Caco-2 (cell line): ENCODE measurements at regions not wholly inside any gene's neighbourhood (a gene's known extent, or its start where the extent isn't known, plus 50 kb on each side); places are given as distances from the start of the nearest gene placed in this dataset.

Experiments
- BruUV-seq: library from RNA; stranded (reverse); fragments of 400-500 nt; replicated peaks from 2 replicates; lab custom pipeline; 2021; lab: Mats Ljungman, UMichigan
- CTCF ChIA-PET: fragments of 300-600 bp; sonication (Branson Sonifier 250); formaldehyde crosslinking; loops from one replicate; lab custom pipeline; 2022; ENCODE audit warnings: antibody characterized with exemption; lab: Charles Lee
- POLR2A ChIA-PET: fragments of 300-600 bp; sonication (Branson Sonifier 250); formaldehyde crosslinking; loops from one replicate; lab custom pipeline; 2022; ENCODE audit warnings: antibody characterized with exemption; lab: Charles Lee
- DNase-seq, 2 experiments: peaks; one replicate each; pipeline versions ENCODE4 v3.0.0 to v3.0.0-alpha.2; 2020 to 2022
- H3K27me3 ChIP-seq: replicated peaks from 2 replicates; pipeline ENCODE4 v1.6.0; 2011; ENCODE audit warnings: low read length; ENCODE audit not compliant: control insufficient read depth, insufficient read depth
- H3K36me3 ChIP-seq: 2 replicates; pipeline ENCODE4 v1.5.1; 2011; ENCODE audit warnings: low read length; ENCODE audit not compliant: control insufficient read depth, insufficient read depth
- H3K4me1 ChIP-seq: fragments of 250-450 bp; sonication (Bioruptor Pico); 2 replicates; pipeline ENCODE4 v1.5.1; 2020; ENCODE audit warnings: mild to moderate bottlenecking
- H3K4me3 ChIP-seq: 2 replicates; pipeline ENCODE4 v1.5.1; 2011; ENCODE audit warnings: low read depth, mild to moderate bottlenecking, control low read depth, low read length
- H3K9me3 ChIP-seq: fragments of 250-450 bp; sonication (Bioruptor Pico); 2 replicates; pipeline ENCODE4 v1.5.1; 2020; ENCODE audit warnings: mild to moderate bottlenecking, moderate library complexity
- H3K27ac Mint-ChIP-seq: one replicate; pipeline ENCODE4 v1.8.0; 2022; ENCODE audit warnings: mixed read lengths; ENCODE audit not compliant: unreplicated experiment
- H3K27me3 Mint-ChIP-seq: one replicate; pipeline ENCODE4 v1.8.0; 2022; ENCODE audit warnings: mixed read lengths; ENCODE audit not compliant: insufficient read depth, unreplicated experiment
- H3K36me3 Mint-ChIP-seq: one replicate; pipeline ENCODE4 v1.8.0; 2022; ENCODE audit warnings: mild to moderate bottlenecking, mixed read lengths; ENCODE audit not compliant: insufficient read depth, unreplicated experiment
- H3K4me1 Mint-ChIP-seq: one replicate; pipeline ENCODE4 v1.8.0; 2022; ENCODE audit warnings: low read depth, mixed read lengths; ENCODE audit not compliant: unreplicated experiment
- H3K4me3 Mint-ChIP-seq: one replicate; pipeline ENCODE4 v1.8.0; 2022; ENCODE audit warnings: mild to moderate bottlenecking, moderate library complexity, mixed read lengths; ENCODE audit not compliant: unreplicated experiment
- H3K9me3 Mint-ChIP-seq: one replicate; pipeline ENCODE4 v1.8.0; 2022; ENCODE audit warnings: mixed read lengths; ENCODE audit not compliant: unreplicated experiment
- CTCF ChIP-seq, 2 experiments: fragments of 200-600 bp in 1 of 2; IDR thresholded peaks; 1 replicate in 1 of 2; 2 replicates in 1 of 2; pipeline versions ENCODE4 v1.5.1 to v1.8.0; 2011 to 2022; ENCODE audit warnings: antibody characterized with exemption in 1 of 2, control low read depth in 1 of 2, inconsistent platforms in 1 of 2, low read depth in 1 of 2, low read length in 1 of 2, mild to moderate bottlenecking in 1 of 2, moderate library complexity in 1 of 2; ENCODE audit not compliant: insufficient read depth in 1 of 2, severe bottlenecking in 1 of 2, unreplicated experiment in 1 of 2
- intact Hi-C: fragments of 100-400 bp; cut with micrococcal nuclease; formaldehyde crosslinking; loops from one replicate; pipeline ENCODE4 v1.10.0; 2022; ENCODE audit not compliant: unreplicated experiment

DNA sequence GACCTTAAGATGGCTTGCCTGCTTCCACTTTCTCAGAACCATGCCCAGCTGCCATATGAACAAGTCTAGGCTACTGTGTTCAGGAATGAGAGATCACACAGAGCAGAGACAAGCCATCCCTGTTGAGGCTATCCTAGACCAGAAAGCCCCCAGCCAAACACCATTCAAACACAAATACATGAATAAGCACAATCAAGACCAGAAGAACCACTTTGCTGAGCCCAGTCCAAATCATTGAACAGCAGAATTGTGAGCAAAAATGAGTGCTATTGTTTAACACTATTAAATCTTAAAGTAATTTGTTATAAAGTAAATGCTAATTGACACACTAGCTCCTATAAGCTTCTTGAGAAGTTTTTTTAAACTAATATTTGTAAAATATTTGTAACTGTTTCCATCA is 79.0 kb upstream of the LYZL1 start:
- Mint-ChIP-seq H3K4me3 (no peak overlapping the region), H3K9me3 (peaks cover 37% of the 10 kb centered on the region), H3K27ac (no peak overlapping the region), H3K4me1 (no peaks in the 10 kb centered on the region), H3K27me3 (no peaks in the 10 kb centered on the region), H3K36me3 (no peaks in the 10 kb centered on the region)
- intact Hi-C loops: no loop called here
- TF ChIP-seq CTCF (IDR thresholded peaks at IDR 0.05; ENCODE audit: insufficient read depth in 1 of 2, low read depth in 1 of 2, low read length in 1 of 2, severe bottlenecking in 1 of 2, unreplicated experiment in 1 of 2): no peak
- Histone ChIP-seq H3K9me3 (no peaks in the 10 kb centered on the region), H3K27me3 (no peaks in the 10 kb centered on the region), H3K36me3 (no peaks in the 10 kb centered on the region), H3K4me1 (no peaks in the 10 kb centered on the region), H3K4me3 (no peak overlapping the region)
- POLR2A ChIA-PET: no interaction called here
- no peak for DNase-seq
- no TSS peak for BruUV-seq
- CTCF ChIA-PET: no interaction called here

- Histone ChIP-seq H3K27me3 (no peaks in the 10 kb centered on the region), H3K9me3 (no peaks in the 10 kb centered on the region), H3K36me3 (no peaks in the 10 kb centered on the region), H3K4me1 (no peaks in the 10 kb centered on the region), H3K4me3 (no peak overlapping the region)
- TF ChIP-seq CTCF (IDR thresholded peaks at IDR 0.05; ENCODE audit: insufficient read depth in 1 of 2, low read depth in 1 of 2, low read length in 1 of 2, severe bottlenecking in 1 of 2, unreplicated experiment in 1 of 2): no peak
- Mint-ChIP-seq H3K36me3 (no peaks in the 10 kb centered on the region), H3K4me3 (no peak overlapping the region), H3K27ac (no peak overlapping the region), H3K9me3 (peaks cover 37% of the 10 kb centered on the region), H3K4me1 (no peaks in the 10 kb centered on the region), H3K27me3 (no peaks in the 10 kb centered on the region)
- no peak for DNase-seq
- BruUV-seq: no TSS peak
- intact Hi-C loops: no loop called here
- CTCF ChIA-PET: no interaction called here
- POLR2A ChIA-PET: no interaction called here
Measured at GRCh38 chr10:29210266-29210868, 78.5 kb upstream of the LYZL1 start.

- no peaks in the 10 kb centered on the region for H3K4me1 Mint-ChIP-seq
- no peaks in the 10 kb centered on the region for H3K4me1 ChIP-seq
- no TSS peak for BruUV-seq
- intact Hi-C loops: no loop called here
- CTCF ChIA-PET: no interaction called here
- H3K4me3 Mint-ChIP-seq: no peak overlapping the region
- H3K27me3 ChIP-seq: no peaks in the 10 kb centered on the region
- H3K27me3 Mint-ChIP-seq: no peaks in the 10 kb centered on the region
- H3K9me3 ChIP-seq: no peaks in the 10 kb centered on the region
- H3K4me3 ChIP-seq: no peak overlapping the region
- POLR2A ChIA-PET: no interaction called here
- peaks cover 37% of the 10 kb centered on the region for H3K9me3 Mint-ChIP-seq
- no peak for DNase-seq
- no peak overlapping the region for H3K27ac Mint-ChIP-seq
- TF ChIP-seq CTCF (IDR thresholded peaks at IDR 0.05; ENCODE audit: insufficient read depth in 1 of 2, low read depth in 1 of 2, low read length in 1 of 2, severe bottlenecking in 1 of 2, unreplicated experiment in 1 of 2): no peak
- H3K36me3 ChIP-seq: no peaks in the 10 kb centered on the region
- H3K36me3 Mint-ChIP-seq: no peaks in the 10 kb centered on the region
Measured at GRCh38 chr10:29212597-29212996, 76.3 kb upstream of the LYZL1 start.
